ENCODE measurements at regions not wholly inside any gene's neighbourhood (a gene's known extent, or its start where the extent isn't known, plus 50 kb on each side); places are given as distances from the start of the nearest gene placed in this dataset.
"Not testable (repeated sequence)": the region's sequence is repeated elsewhere in the genome, so short reads cannot be mapped to it uniquely, and the experiment has no call there.

GRCh38 chr2:67142741-67143140, 254.4 kb upstream of the ETAA1 start:
- Mint-ChIP-seq H3K27me3 (peaks cover 0 to 4% (median 2%) of the 10 kb centered on the region in 5 donors), H3K27ac (no peak overlapping the region), H3K4me1 (no peaks in the 10 kb centered on the region), H3K9me3 (peaks cover 0 to 5% (median 0%) of the 10 kb centered on the region in 9 donors), H3K36me3 (no peaks in the 10 kb centered on the region), H3K4me3 (no peak overlapping the region)
- ATAC-seq (no peak), DNase-seq (no peak)
- POLR2A ChIA-PET = no interaction called here

GRCh38 chr2:67145851-67146250, 251.3 kb upstream of the ETAA1 start:
- POLR2A ChIA-PET = no interaction called here

GRCh38 chr2:67156796-67157195, 240.3 kb upstream of the ETAA1 start:
- Mint-ChIP-seq H3K27ac (no peak overlapping the region), H3K4me3 (no peak overlapping the region), H3K4me1 (no peaks in the 10 kb centered on the region), H3K27me3 (no peaks in the 10 kb centered on the region), H3K9me3 (peaks cover 0 to 26% (median 7%) of the 10 kb centered on the region in 9 donors), H3K36me3 (peaks cover 0 to 6% (median 0%) of the 10 kb centered on the region in 3 donors)
- POLR2A ChIA-PET = no interaction called here
- DNase-seq (no peak), ATAC-seq (no peak)

More at GRCh38 chr2:67145851-67146250, 251.3 kb upstream of the ETAA1 start:
- no peak for ATAC-seq
- Mint-ChIP-seq H3K27me3 (peaks cover 0 to 4% (median 2%) of the 10 kb centered on the region in 5 donors), H3K4me1 (no peaks in the 10 kb centered on the region), H3K27ac (no peak overlapping the region), H3K4me3 (no peak overlapping the region), H3K36me3 (peaks cover 0 to 5% (median 0%) of the 10 kb centered on the region in 3 donors), H3K9me3 (peaks cover 0 to 27% (median 9%) of the 10 kb centered on the region in 9 donors)
- DNase-seq = no peak

GRCh38 chr2:67158718-67159117, 238.4 kb upstream of the ETAA1 start:
- ATAC-seq (no peak), DNase-seq (no peak)
- Mint-ChIP-seq H3K27me3 (no peaks in the 10 kb centered on the region), H3K4me1 (no peaks in the 10 kb centered on the region), H3K27ac (no peak overlapping the region), H3K4me3 (no peak overlapping the region), H3K36me3 (no peaks in the 10 kb centered on the region), H3K9me3 (peaks cover 0 to 14% (median 0%) of the 10 kb centered on the region in 9 donors)
- POLR2A ChIA-PET = no interaction called here

- no peak for DNase-seq
- no peaks in the 10 kb centered on the region for H3K36me3 Mint-ChIP-seq
- H3K27me3 Mint-ChIP-seq = no peaks in the 10 kb centered on the region
- H3K4me1 Mint-ChIP-seq = no peaks in the 10 kb centered on the region
- H3K9me3 Mint-ChIP-seq = peaks cover 0 to 12% (median 2%) of the 10 kb centered on the region in 9 donors
- no peak for ATAC-seq
- H3K4me3 Mint-ChIP-seq = no peak overlapping the region
- POLR2A ChIA-PET = no interaction called here
- no peak overlapping the region for H3K27ac Mint-ChIP-seq
Observed at GRCh38 chr2:67159929-67160328, 237.2 kb upstream of the ETAA1 start.

- no peaks in the 10 kb centered on the region for H3K27me3 Mint-ChIP-seq
- H3K27ac Mint-ChIP-seq = no peak overlapping the region
- no peaks in the 10 kb centered on the region for H3K4me1 Mint-ChIP-seq
- H3K4me3 Mint-ChIP-seq = no peak overlapping the region
- DNase-seq = no peak
- peaks cover 2 to 24% (median 8%) of the 10 kb centered on the region in 9 donors for H3K9me3 Mint-ChIP-seq
- POLR2A ChIA-PET = no interaction called here
- H3K36me3 Mint-ChIP-seq = no peaks in the 10 kb centered on the region
- no peak for ATAC-seq
Observed at GRCh38 chr2:67164771-67165522, 232.2 kb upstream of the ETAA1 start.

- Mint-ChIP-seq H3K4me1 (no peaks in the 10 kb centered on the region), H3K27ac (no peak overlapping the region), H3K4me3 (no peak overlapping the region), H3K36me3 (no peaks in the 10 kb centered on the region), H3K9me3 (peaks cover 2 to 28% (median 8%) of the 10 kb centered on the region in 9 donors), H3K27me3 (no peaks in the 10 kb centered on the region)
- DNase-seq = no peak
- no peak for ATAC-seq
- POLR2A ChIA-PET = no interaction called here
Observed at GRCh38 chr2:67165523-67165990, 231.6 kb upstream of the ETAA1 start.

- H3K4me1 Mint-ChIP-seq, POLR2A ChIA-PET, DNase-seq, H3K36me3 Mint-ChIP-seq, H3K27ac Mint-ChIP-seq, H3K27me3 Mint-ChIP-seq, H3K4me3 Mint-ChIP-seq, ATAC-seq: not testable (repeated sequence)
- H3K9me3 Mint-ChIP-seq = peaks cover 2 to 28% (median 8%) of the 10 kb centered on the region in 9 donors
Observed at GRCh38 chr2:67166511-67166910, 230.6 kb upstream of the ETAA1 start.

GRCh38 chr2:67169417-67170140, 227.6 kb upstream of the ETAA1 start:
- Mint-ChIP-seq H3K9me3 (peaks cover 2 to 28% (median 8%) of the 10 kb centered on the region in 9 donors), H3K27ac (no peak overlapping the region), H3K4me1 (no peaks in the 10 kb centered on the region), H3K36me3 (no peaks in the 10 kb centered on the region), H3K4me3 (no peak overlapping the region), H3K27me3 (no peaks in the 10 kb centered on the region)
- POLR2A ChIA-PET = no interaction called here
- DNase-seq (no peak), ATAC-seq (no peak)

- Mint-ChIP-seq H3K9me3 (peaks cover 0 to 17% (median 2%) of the 10 kb centered on the region in 9 donors), H3K27ac (no peak overlapping the region), H3K27me3 (no peaks in the 10 kb centered on the region), H3K4me1 (no peaks in the 10 kb centered on the region), H3K4me3 (no peak overlapping the region), H3K36me3 (no peaks in the 10 kb centered on the region)
- POLR2A ChIA-PET = no interaction called here
- DNase-seq (no peak), ATAC-seq (no peak)
Observed at GRCh38 chr2:67179526-67179925, 217.6 kb upstream of the ETAA1 start.

- DNase-seq (no peak), ATAC-seq (no peak)
- Mint-ChIP-seq H3K9me3 (peaks cover 0 to 18% (median 2%) of the 10 kb centered on the region in 9 donors), H3K27ac (no peak overlapping the region), H3K4me1 (no peaks in the 10 kb centered on the region), H3K36me3 (no peaks in the 10 kb centered on the region), H3K27me3 (peaks cover 0 to 3% (median 0%) of the 10 kb centered on the region in 5 donors), H3K4me3 (no peak overlapping the region)
- POLR2A ChIA-PET = no interaction called here
Observed at GRCh38 chr2:67180841-67181240, 216.3 kb upstream of the ETAA1 start.

- Mint-ChIP-seq H3K27me3 (peaks cover 0 to 3% (median 0%) of the 10 kb centered on the region in 5 donors), H3K27ac (no peak overlapping the region), H3K4me1 (no peaks in the 10 kb centered on the region), H3K4me3 (no peak overlapping the region), H3K36me3 (peaks cover 0 to 5% (median 0%) of the 10 kb centered on the region in 3 donors), H3K9me3 (peaks cover 0 to 21% (median 4%) of the 10 kb centered on the region in 9 donors)
- POLR2A ChIA-PET = no interaction called here
- no peak for ATAC-seq
- no peak for DNase-seq
Observed at GRCh38 chr2:67182884-67183283, 214.2 kb upstream of the ETAA1 start.

- POLR2A ChIA-PET = no interaction called here
- Mint-ChIP-seq H3K4me1 (no peaks in the 10 kb centered on the region), H3K36me3 (peaks cover 0 to 5% (median 0%) of the 10 kb centered on the region in 3 donors)
Observed at GRCh38 chr2:67186326-67186725, 210.8 kb upstream of the ETAA1 start.

More at GRCh38 chr2:67186326-67186725, 210.8 kb upstream of the ETAA1 start:
- H3K27me3 Mint-ChIP-seq = peaks cover 0 to 3% (median 0%) of the 10 kb centered on the region in 5 donors
- DNase-seq (no peak), ATAC-seq (no peak)
- no peak overlapping the region for H3K4me3 Mint-ChIP-seq
- H3K9me3 Mint-ChIP-seq = peaks cover 0 to 21% (median 7%) of the 10 kb centered on the region in 9 donors
- H3K27ac Mint-ChIP-seq = no peak overlapping the region

All from naive thymus-derived CD8-positive, alpha-beta T cell (primary cell).